Transverse colon (tissue), 4 donors: ENCODE measurements at regions not wholly inside any gene's neighbourhood (a gene's known extent, or its start where the extent isn't known, plus 50 kb on each side); places are given as distances from the start of the nearest gene placed in this dataset.

Source experiments
- CTCF ChIP-seq, 5 experiments: fragments of 200-600 bp in 3 of 5; fragments of 450-650 bp in 2 of 5; sonication (generic) in 3 of 5; IDR thresholded peaks; 1 replicate in 2 of 5; 2 replicates in 3 of 5; pipeline ENCODE4 v1.5.1; 2016 to 2017; ENCODE audit warnings: antibody characterized with exemption in 5 of 5, inconsistent platforms in 3 of 5, mild to moderate bottlenecking in 2 of 5, moderate library complexity in 1 of 5
- EP300 ChIP-seq: sonication (generic); formaldehyde crosslinking; IDR thresholded peaks from one replicate; pipeline ENCODE4 v1.6.1; 2017; ENCODE audit warnings: antibody characterized with exemption, low read depth
- POLR2A ChIP-seq: fragments of 450-650 bp; IDR thresholded peaks from one replicate; pipeline ENCODE4 v1.6.1; 2016; ENCODE audit warnings: antibody characterized with exemption, mild to moderate bottlenecking, moderate library complexity
- POLR2AphosphoS5 ChIP-seq, 3 donors: sonication (generic); formaldehyde crosslinking; IDR thresholded peaks; one replicate each; pipeline ENCODE4 v1.6.1; 2016; ENCODE audit warnings: antibody characterized with exemption in 3 of 3

GRCh38 chr6:220312-220711 is 72.0 kb upstream of the DUSP22 start:
- TF ChIP-seq CTCF (IDR thresholded peaks at IDR 0.05) = no peak
- TF ChIP-seq POLR2A = no peak
- no peak for TF ChIP-seq EP300
- no peak for TF ChIP-seq POLR2AphosphoS5 (IDR thresholded peaks at IDR 0.05)
